NCI-H526 treated with DMSO at 0.1 percent for 48 hours (cell line): ENCODE measurements at regions not wholly inside any gene's neighbourhood (a gene's known extent, or its start where the extent isn't known, plus 50 kb on each side); places are given as distances from the start of the nearest gene placed in this dataset.
"Not testable (repeated sequence)": the region's sequence is repeated elsewhere in the genome, so short reads cannot be mapped to it uniquely, and the experiment has no call there.

ENCODE experiments used
- DNase-seq: peaks from one replicate; lab custom pipeline; 2025; lab: John Stamatoyannopoulos, UW

DNA sequence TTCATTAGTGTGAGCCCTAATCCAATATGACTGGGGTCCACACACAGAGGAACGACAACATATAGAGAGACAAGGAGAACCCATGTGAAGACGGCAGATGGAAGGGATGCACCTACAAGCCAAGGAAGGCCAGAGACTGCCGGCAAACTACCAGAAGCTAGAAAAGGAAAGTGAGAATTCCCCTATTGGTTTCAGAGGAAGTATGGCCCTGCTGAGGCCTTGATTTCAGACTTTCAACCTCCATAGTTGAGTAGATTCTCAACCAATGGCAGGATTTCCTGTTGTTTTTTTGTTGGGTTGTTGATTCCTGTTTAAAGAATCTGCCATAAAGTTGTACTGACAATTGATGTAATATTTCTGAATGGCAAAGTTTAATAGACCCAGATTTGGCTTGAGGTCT lies 241.5 kb downstream of the SATB2 start:
- no peak for DNase-seq

DNA sequence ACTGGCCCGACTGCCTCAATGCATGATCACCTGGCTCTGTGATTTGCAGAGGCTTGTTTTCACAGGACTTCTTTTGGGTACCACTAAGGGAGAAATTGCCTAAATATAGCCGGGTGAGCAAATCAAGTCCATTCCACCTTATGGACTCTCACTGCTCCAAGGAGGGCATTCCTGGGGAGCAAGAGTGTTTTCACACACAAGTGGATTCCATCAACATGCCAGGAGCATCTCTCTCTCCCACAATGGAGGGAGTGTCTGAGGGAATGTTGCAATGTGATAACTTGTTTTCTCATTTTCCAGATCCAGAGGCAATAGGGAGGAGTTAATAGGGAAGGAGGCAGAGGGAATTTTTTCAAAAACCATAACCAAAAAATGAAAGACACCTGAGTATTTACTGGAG lies 250.7 kb downstream of the SATB2 start:
- DNase-seq = no peak

GRCh38 chr2:199206536-199206935 lies 251.2 kb downstream of the SATB2 start:
- DNase-seq = no peak

DNA sequence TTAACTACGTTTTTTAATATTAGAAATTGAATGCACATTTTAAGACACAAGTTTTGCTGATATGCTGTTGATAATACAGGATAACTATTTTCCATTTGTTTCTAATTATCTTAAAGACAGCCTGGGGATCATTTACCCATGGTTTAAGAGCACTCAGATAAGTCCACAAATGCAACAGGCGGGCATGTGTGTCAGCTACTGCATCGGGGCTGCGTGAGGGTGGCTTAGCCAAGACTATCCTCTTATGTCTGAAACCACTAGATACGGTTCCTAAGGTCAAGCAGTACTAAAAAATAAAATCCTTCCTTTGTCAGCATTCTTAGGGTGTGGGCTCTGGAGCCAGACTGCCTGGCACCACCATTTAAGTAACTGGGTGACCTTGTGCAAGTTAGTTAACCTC lies 254.8 kb downstream of the SATB2 start:
- no peak for DNase-seq

DNA sequence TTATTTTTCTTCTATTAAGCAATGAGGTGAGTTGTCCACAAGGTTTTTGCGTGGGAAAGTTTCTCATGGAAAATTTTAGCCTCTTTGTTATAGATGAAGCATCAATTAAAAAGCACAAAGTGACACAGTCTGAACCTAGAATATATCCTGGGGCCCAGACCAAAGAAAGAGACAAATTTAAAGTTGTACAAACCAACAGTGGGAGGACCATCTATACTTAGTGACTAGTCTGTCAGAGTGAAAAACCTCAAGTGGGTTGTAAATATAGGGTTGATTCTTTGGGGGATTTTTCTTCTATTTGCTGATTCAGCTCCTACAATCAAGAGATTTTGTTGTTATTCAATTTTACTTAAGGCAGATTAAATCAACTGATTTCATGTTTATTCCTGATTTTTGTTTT lies 256.2 kb downstream of the SATB2 start:
- no peak for DNase-seq

DNA sequence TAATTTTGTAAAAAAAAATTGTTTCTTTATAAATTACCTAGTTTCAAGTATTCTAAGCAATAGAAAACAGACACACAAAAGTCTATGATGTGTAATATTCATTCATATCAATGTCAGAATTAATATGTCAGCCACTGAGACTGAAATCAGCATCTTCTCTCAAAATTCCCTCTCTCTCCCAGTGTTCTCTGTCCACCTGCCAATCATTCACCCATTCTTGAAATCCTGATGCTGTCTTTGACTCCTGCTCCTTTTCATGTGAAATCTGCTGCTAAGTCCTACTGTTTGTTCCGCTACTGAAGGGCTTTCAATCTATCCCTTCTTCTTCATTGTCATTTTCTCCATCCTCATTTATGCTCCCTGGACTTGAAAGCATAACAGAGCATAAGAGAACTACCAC lies 257.9 kb downstream of the SATB2 start:
- no peak for DNase-seq

DNA sequence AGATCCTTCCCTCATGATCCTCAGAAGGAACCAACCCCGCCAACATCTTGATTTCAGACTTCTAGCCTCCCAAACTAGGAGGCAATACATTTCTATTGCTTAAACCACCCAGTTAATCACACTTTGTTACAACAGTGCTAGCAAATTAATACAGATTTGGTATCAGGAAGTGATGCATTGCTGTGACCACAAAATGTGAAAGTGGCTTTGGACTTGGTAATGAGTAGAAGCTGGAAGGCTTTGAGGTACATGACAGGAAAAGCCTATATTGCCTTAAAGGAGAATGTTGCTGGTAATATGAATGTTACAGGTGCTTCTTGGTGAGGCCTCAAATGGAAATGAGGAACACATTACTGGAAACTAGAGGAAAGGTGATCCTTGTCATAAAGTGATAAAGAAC lies 260.3 kb downstream of the SATB2 start:
- no peak for DNase-seq

DNA sequence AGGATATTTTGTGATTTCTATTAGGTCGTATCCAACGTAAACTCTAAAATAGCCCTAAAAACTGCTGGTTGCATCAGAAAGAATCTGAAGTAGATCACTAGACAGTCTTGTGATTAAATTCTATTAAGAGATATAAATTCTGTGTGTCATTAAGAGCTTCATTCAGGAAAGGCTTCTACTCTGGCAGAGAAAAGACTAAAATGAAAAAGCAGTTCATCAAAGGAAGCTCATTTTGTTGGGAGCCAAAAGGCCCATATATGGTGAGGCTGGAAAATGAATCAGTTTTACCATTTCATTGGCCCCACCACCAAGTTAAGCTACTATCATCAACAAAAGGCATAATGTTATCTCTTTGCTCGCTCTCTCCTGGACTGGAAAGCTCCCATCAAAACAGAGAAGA lies 261.1 kb downstream of the SATB2 start:
- DNase-seq = no peak

GRCh38 chr2:199195927-199196502 lies 261.7 kb downstream of the SATB2 start:
- DNase-seq = no peak

GRCh38 chr2:199191461-199191860 lies 266.3 kb downstream of the SATB2 start:
- no peak for DNase-seq

- DNase-seq = no peak
Measured at GRCh38 chr2:199189229-199189628, 268.5 kb downstream of the SATB2 start.

DNA sequence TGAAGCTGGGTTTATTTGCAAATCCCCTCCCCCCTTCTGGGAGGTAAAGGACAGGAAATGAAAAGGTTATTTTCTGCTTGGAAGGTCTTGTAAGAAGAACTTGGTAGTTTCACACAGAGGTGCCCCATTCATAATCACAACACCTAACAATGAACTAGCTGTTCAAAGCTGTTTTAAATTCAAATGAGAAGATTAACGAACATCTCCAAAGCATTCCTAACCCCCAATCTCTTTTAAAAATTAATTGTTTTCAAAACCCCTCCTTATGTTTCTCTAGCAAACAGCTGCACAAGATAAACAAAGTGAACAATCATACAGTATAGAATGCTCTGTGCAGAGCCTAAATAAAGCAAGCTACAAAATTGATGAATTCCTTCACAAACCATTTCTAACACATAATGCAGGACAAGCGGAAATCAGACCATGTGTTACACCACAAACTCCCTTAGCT lies 271.4 kb downstream of the SATB2 start:
- peak; percentile 58 for DNase-seq

- DNase-seq = not testable (repeated sequence)
Measured at GRCh38 chr2:199185174-199185573, 272.6 kb downstream of the SATB2 start.

- DNase-seq = peak; percentile 64
Measured at GRCh38 chr2:199163613-199164458, 293.9 kb downstream of the SATB2 start.

- DNase-seq = no peak
Measured at GRCh38 chr2:199160677-199161465, 296.9 kb downstream of the SATB2 start.

GRCh38 chr2:199160081-199160480 lies 297.7 kb downstream of the SATB2 start:
- no peak for DNase-seq

DNA sequence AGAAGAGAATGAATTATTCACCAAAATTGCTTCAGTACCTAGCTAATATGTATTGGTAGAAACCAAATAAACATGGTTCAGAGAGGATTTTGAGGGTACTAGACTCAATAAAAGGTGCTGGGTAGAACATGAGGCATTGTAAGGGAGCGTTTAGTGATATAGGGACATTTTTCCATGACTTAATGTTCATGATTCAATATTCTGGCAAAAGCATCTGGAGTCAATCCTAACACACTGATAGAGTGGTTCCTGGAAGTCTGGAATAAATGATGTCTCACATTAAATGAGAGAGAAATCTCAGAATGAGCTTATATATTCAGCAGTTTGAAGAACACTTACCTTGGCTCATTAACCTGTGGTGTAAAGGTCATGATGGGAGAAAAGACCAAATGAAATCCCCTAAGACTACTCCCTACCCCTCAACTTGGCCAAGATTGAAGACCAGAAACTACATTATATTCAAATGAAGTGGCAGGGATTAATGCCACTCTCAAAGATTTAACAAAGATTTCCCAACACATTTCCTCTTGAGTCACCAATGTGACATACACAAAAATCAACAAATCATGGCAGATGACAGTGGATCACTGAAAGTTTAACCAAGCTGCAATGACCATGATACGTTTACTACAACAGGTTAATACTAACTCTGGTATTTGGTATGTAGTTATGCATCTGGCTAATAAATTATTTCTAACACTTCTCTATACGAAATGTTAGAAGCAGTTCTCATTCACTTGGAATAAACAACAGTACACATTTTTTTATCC lies 309.5 kb downstream of the SATB2 start:
- no peak for DNase-seq

DNA sequence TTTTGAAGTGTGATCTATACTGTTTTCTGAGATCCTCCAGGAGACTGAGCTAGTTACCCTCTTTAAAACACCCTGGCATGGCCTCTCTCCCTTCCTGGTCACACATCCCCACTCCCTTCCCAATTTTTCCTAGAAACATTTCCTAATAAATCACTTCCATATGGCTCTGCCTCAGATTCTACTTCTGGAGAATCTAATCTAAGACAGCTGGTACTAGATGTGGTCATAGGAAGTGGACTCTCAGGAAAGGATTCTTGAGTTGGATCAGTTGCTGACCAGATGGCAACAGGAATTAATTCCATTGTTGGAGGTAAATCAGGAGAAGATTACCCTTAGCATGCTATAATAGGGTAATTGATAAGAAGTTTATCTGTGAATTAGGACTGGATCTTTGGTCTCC lies 310.5 kb downstream of the SATB2 start:
- DNase-seq = no peak

GRCh38 chr2:199144546-199144945 lies 313.2 kb downstream of the SATB2 start:
- no peak for DNase-seq

DNA sequence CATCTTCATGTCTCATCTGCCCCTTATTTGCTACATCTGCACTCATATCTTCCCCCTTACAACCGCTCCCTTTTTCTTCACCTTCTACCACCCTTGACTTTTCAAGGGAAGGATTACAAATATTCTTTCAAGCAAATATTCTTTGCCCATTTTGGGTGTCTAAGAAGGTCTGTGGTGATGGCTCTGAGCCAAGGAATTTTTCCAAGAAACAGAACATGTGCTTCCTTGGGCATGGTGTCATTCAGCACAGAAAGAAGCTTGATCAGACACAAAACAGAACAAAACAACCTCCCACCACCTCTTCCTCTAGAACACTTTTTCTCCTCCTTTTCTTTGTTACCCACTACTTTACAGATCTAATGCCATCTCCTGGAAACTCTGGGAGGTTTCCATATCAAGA lies 313.7 kb downstream of the SATB2 start:
- DNase-seq = no peak

DNA sequence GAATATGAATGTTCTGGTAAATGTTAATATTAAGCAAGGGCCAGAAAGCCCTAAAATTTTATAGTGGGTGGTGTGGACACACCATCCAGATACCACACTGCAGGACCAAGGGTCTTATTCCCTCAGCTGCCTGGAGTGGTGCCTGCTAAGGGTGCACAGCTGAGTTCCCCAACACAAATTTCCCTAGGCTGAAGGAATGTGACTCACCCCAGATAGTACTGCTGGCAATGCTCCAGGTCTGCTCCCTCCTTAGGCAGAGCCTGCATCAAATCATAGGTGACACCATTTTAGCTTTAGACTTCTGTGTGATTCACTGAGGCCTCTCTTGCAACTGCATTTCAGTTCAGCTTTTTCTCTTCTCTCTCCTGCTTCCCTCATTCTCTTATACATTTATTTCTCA lies 321.1 kb downstream of the SATB2 start:
- DNase-seq = no peak

DNA sequence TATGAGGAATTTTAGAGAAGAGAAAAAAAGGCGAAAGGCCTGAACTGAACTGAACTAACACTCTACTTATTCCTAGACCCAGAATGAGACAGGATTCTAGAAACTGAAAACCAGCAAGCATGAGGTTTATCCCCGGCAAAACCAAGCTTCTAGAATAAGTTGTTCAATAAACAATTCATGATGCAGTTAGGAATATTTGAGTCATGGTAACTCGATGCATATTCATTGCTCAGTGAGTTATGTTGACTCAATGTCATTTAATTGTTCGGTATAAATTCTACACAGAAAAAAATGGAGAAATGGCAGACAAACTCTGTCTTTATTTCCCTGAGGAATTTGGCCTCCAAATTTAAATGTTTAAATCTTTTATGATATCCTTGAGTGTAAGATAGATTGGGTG lies 321.5 kb downstream of the SATB2 start:
- no peak for DNase-seq
